Endothelial cell of umbilical vein (primary cell): ENCODE measurements at regions not wholly inside any gene's neighbourhood (a gene's known extent, or its start where the extent isn't known, plus 50 kb on each side); places are given as distances from the start of the nearest gene placed in this dataset.

ENCODE experiments used
- BruUV-seq: library from RNA; stranded (reverse); fragments of 400-500 nt; replicated peaks from 2 replicates; lab custom pipeline; 2021; lab: Mats Ljungman, UMichigan
- CTCF ChIA-PET: fragments of 300-600, 350-600 bp; sonication (Branson Sonifier 250); formaldehyde crosslinking; loops from one replicate; lab custom pipeline; 2021; ENCODE audit warnings: antibody characterized with exemption, inconsistent platforms; lab: Charles Lee
- POLR2A ChIA-PET: fragments of 300-600, 350-600 bp; sonication (Branson Sonifier 250); formaldehyde crosslinking; loops from one replicate; lab custom pipeline; 2021; ENCODE audit warnings: antibody characterized with exemption, inconsistent platforms; lab: Charles Lee
- DNase-seq: peaks from one replicate; pipeline ENCODE4 v3.0.0-alpha.2; 2011; ENCODE audit warnings: low read depth, low spot score
- FAIRE-seq: peaks from 2 replicates; lab custom pipeline; 2011; peaks lifted over from hg19 to GRCh38; lab: Jason Lieb, UNC
- H2AFZ ChIP-seq: 2 replicates; pipeline ENCODE4 v1.6.0; 2012; ENCODE audit warnings: low read depth, low read length, control low read depth, inconsistent platforms
- H3K27ac ChIP-seq: 2 replicates; pipeline ENCODE4 v1.5.1; 2011; ENCODE audit warnings: low read depth, mild to moderate bottlenecking, control low read depth, low read length, moderate library complexity; ENCODE audit not compliant: insufficient read depth
- H3K27me3 ChIP-seq, 2 experiments: 2 replicates each; pipeline versions ENCODE4 v1.6.0 to v1.6.1; 2011; ENCODE audit warnings: low read length in 2 of 2, mixed read lengths in 1 of 2; ENCODE audit not compliant: control insufficient read depth in 2 of 2, insufficient read depth in 2 of 2
- H3K36me3 ChIP-seq, 2 experiments: 2 replicates in 1 of 2; 3 replicates in 1 of 2; pipeline ENCODE4 v1.5.1; 2011; ENCODE audit warnings: low read length in 2 of 2, mild to moderate bottlenecking in 1 of 2, moderate library complexity in 1 of 2; ENCODE audit not compliant: control insufficient read depth in 2 of 2, insufficient read depth in 2 of 2; ENCODE audit errors: extremely low read depth in 1 of 2
- H3K4me1 ChIP-seq: 3 replicates; pipeline ENCODE4 v1.5.1; 2011; ENCODE audit warnings: mild to moderate bottlenecking, low read length; ENCODE audit not compliant: control insufficient read depth, insufficient read depth; ENCODE audit errors: extremely low read depth
- H3K4me2 ChIP-seq: 2 replicates; pipeline ENCODE4 v1.6.1; 2011; ENCODE audit warnings: low read length, control low read depth, mixed read lengths; ENCODE audit not compliant: insufficient read depth
- H3K4me3 ChIP-seq, 3 experiments: fragments of 200-600 bp in 1 of 3; sonication (generic), shearing (Covaris generic) in 1 of 3; replicated peaks in 1 of 3; 2 replicates each; pipeline ENCODE4 v1.5.1; 2011 to 2016; ENCODE audit warnings: control low read depth in 3 of 3, low read length in 3 of 3, mild to moderate bottlenecking in 2 of 3, inconsistent platforms in 1 of 3, low read depth in 1 of 3, moderate library complexity in 1 of 3; ENCODE audit not compliant: insufficient read depth in 1 of 3
- H3K79me2 ChIP-seq: 2 replicates; pipeline ENCODE4 v1.6.0; 2012; ENCODE audit warnings: low read length, inconsistent platforms; ENCODE audit not compliant: control insufficient read depth, insufficient read depth
- H3K9ac ChIP-seq: replicated peaks from 2 replicates; pipeline ENCODE3; 2011; ENCODE audit warnings: low read length, control low read depth; ENCODE audit not compliant: insufficient read depth; ENCODE audit errors: extremely low read depth
- H3K9me1 ChIP-seq: replicated peaks from 3 replicates; pipeline ENCODE4 v1.6.0; 2011; ENCODE audit warnings: mild to moderate bottlenecking, low read length; ENCODE audit not compliant: control insufficient read depth, insufficient read depth; ENCODE audit errors: extremely low read depth
- H3K9me3 ChIP-seq: replicated peaks from 2 replicates; pipeline ENCODE4 v1.5.1; 2012; ENCODE audit warnings: low read length, inconsistent platforms; ENCODE audit not compliant: control insufficient read depth, insufficient read depth
- H4K20me1 ChIP-seq: replicated peaks from 2 replicates; pipeline ENCODE3; 2011; ENCODE audit warnings: mild to moderate bottlenecking, low read length; ENCODE audit not compliant: control insufficient read depth, insufficient read depth; ENCODE audit errors: extremely low read depth
- EZH2 ChIP-seq: IDR thresholded peaks from 2 replicates; pipeline ENCODE4 v1.6.1; 2012; ENCODE audit warnings: borderline replicate concordance, low read depth, mild to moderate bottlenecking, moderate library complexity, low read length, inconsistent platforms; ENCODE audit not compliant: severe bottlenecking
- FOS ChIP-seq: IDR thresholded peaks from 2 replicates; pipeline ENCODE4 v1.6.1; 2011; ENCODE audit warnings: mild to moderate bottlenecking, low read length, moderate library complexity, borderline replicate concordance; ENCODE audit not compliant: insufficient read depth
- GATA2 ChIP-seq: IDR thresholded peaks from 2 replicates; pipeline ENCODE4 v1.7.0; 2011; ENCODE audit warnings: low read depth, mild to moderate bottlenecking, moderate library complexity, mixed read lengths, low read length; ENCODE audit not compliant: insufficient read length, insufficient read depth
- JUN ChIP-seq: IDR thresholded peaks from 2 replicates; pipeline ENCODE4 v1.6.1; 2011; ENCODE audit warnings: borderline replicate concordance, low read depth; ENCODE audit not compliant: insufficient read length, insufficient read depth
- MAX ChIP-seq: IDR thresholded peaks from 2 replicates; pipeline ENCODE4 v1.6.1; 2011; ENCODE audit not compliant: insufficient read depth, insufficient read length
- MYC ChIP-seq: IDR thresholded peaks from one replicate; pipeline ENCODE4 v1.6.1; 2011; ENCODE audit warnings: mild to moderate bottlenecking, low read depth, low read length
- POLR2A ChIP-seq: IDR thresholded peaks from 2 replicates; pipeline ENCODE4 v1.6.1; 2012; ENCODE audit warnings: low read depth, mild to moderate bottlenecking, control low read depth, low read length
- POLR2AphosphoS5 ChIP-seq: IDR thresholded peaks from 2 replicates; pipeline ENCODE4 v1.6.1; 2012; ENCODE audit warnings: low read depth, mild to moderate bottlenecking, control low read depth, low read length, moderate library complexity; ENCODE audit not compliant: insufficient read depth
- dilution Hi-C: fragments of 300-500 bp; cut with MboI; formaldehyde crosslinking; loops from one replicate; pipeline ENCODE4 v1.15.0; 2019; ENCODE audit warnings: low sequenced_read_pairs; ENCODE audit not compliant: extremely low pct_ligation_motif_present
- intact Hi-C: fragments of 100-400 bp; cut with micrococcal nuclease; formaldehyde crosslinking; loops from one replicate; pipeline ENCODE4 v1.10.0; 2022
- TF ChIP-seq, protein P1 (sequence below), 2 donors: IDR thresholded peaks; 1 replicate in 1 of 2; 2 replicates in 1 of 2; pipeline ENCODE4 v1.5.1; 2011; ENCODE audit warnings: low read length in 2 of 2, mild to moderate bottlenecking in 2 of 2, moderate library complexity in 2 of 2, control low read depth in 1 of 2, inconsistent platforms in 1 of 2, low read depth in 1 of 2; ENCODE audit not compliant: insufficient read depth in 1 of 2; ENCODE audit errors: extremely low read depth in 1 of 2

DNA sequence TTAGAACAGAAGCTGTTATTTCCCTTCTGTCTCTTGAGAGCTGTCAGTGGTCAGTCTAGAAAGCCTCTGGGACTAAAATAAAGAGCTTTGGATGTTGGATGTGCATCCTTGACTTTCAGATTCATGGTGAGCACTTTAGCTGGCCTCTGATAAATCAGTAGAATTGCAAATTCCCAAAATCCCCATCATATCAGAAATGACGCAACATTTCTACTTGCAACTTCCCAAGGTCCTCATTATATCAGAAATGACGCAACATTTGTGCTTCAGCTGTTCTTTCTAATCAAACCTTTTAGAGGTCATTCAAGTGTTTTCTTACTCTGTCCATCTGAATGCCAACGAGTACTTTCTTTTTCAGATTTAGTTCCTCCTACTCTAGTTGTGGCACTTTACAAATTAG is 167.3 kb upstream of the MOCS2 start:
- Histone ChIP-seq H3K36me3 (no peaks in the 10 kb centered on the region), H3K79me2 (no peaks in the 10 kb centered on the region), H3K27me3 (no peaks in the 10 kb centered on the region), H2AFZ (no peak overlapping the region), H4K20me1 (no peaks in the 10 kb centered on the region), H3K9ac (no peak overlapping the region), H3K4me1 (no peaks in the 10 kb centered on the region), H3K9me1 (no peaks in the 10 kb centered on the region), H3K27ac (no peak overlapping the region), H3K4me3 (no peak overlapping the region), H3K9me3 (no peaks in the 10 kb centered on the region), H3K4me2 (no peak overlapping the region)
- intact Hi-C loops (no loop called here), dilution Hi-C loops (no loop called here)
- POLR2A ChIA-PET, result no interaction called here
- CTCF ChIA-PET, result no interaction called here
- no peak for DNase-seq
- BruUV-seq, result no TSS peak
- FAIRE-seq, result no peak
- TF ChIP-seq POLR2A, result no peak
- TF ChIP-seq GATA2, result no peak
- TF ChIP-seq FOS, result no peak
- no peak for TF ChIP-seq JUN
- TF ChIP-seq EZH2, result no peak
- TF ChIP-seq MYC, result no peak
- TF ChIP-seq POLR2AphosphoS5, result no peak
- TF ChIP-seq, protein P1, sequence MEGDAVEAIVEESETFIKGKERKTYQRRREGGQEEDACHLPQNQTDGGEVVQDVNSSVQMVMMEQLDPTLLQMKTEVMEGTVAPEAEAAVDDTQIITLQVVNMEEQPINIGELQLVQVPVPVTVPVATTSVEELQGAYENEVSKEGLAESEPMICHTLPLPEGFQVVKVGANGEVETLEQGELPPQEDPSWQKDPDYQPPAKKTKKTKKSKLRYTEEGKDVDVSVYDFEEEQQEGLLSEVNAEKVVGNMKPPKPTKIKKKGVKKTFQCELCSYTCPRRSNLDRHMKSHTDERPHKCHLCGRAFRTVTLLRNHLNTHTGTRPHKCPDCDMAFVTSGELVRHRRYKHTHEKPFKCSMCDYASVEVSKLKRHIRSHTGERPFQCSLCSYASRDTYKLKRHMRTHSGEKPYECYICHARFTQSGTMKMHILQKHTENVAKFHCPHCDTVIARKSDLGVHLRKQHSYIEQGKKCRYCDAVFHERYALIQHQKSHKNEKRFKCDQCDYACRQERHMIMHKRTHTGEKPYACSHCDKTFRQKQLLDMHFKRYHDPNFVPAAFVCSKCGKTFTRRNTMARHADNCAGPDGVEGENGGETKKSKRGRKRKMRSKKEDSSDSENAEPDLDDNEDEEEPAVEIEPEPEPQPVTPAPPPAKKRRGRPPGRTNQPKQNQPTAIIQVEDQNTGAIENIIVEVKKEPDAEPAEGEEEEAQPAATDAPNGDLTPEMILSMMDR (IDR thresholded peaks at IDR 0.05; ENCODE audit: extremely low read depth in 1 of 2, insufficient read depth in 1 of 2, low read depth in 1 of 2, low read length in 2 of 2), result no peak
- TF ChIP-seq MAX, result no peak
